ENCODE measurements at regions not wholly inside any gene's neighbourhood (a gene's known extent, or its start where the extent isn't known, plus 50 kb on each side); places are given as distances from the start of the nearest gene placed in this dataset.
A peak's percentile ranks its signal among the peaks of the same experiment; 100 is the strongest.

DNA sequence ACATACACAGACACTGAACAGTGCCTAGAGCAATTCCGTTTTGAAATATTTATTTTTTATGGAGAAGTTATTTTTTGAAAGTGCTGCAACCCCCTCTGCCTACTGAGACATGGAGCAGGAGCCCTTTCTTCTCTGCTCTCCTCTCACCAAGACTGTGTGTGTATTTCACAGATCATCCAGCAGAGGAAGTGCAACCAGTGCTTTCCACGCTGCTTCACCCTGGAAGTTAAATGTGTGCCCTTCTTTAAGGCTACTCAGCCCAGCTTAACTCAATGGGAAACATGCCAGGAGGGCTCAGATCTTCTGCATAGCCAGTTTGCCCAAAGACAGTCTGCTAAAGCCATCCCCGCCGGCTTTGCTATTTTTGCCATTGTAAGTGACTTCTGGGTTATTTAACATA, 606.3 kb downstream of the TLE1 start:
- H3K23ac ChIP-seq (ENCODE audit: low read depth, low read length, poor library complexity), result no peak overlapping the region
- no peak overlapping the region for H3K27ac ChIP-seq (replicated peaks; ENCODE audit: low read length)
- whole genome bisulfite sequencing, 2 donors (ENCODE audit: extremely low coverage in 2 of 2, insufficient read length in 2 of 2, insufficient replicate concordance in 1 of 2), result no CpG with 5 or more reads among the region's 4 CpGs
- H3K9ac ChIP-seq (ENCODE audit: low read depth, low read length, poor library complexity), result no peak overlapping the region
- H4K91ac ChIP-seq (ENCODE audit: low read depth, low read length, poor library complexity), result no peak overlapping the region
- no peaks in the 10 kb centered on the region for H3K9me3 ChIP-seq (replicated peaks in 1 of 2; ENCODE audit: control insufficient read depth in 2 of 2, insufficient read depth in 1 of 2, low read depth in 1 of 2, low read length in 2 of 2)
- peaks cover 0 to 3% of the 10 kb centered on the region in 2 donors for H3K4me1 ChIP-seq (ENCODE audit: control insufficient read depth in 2 of 2, insufficient read depth in 1 of 2, low read depth in 1 of 2, low read length in 2 of 2)
- H2AFZ ChIP-seq (ENCODE audit: low read length), result no peak overlapping the region
- no peak overlapping the region for H2BK12ac ChIP-seq (ENCODE audit: low read length)
- no peak overlapping the region for H2BK5ac ChIP-seq (ENCODE audit: low read length)
- H3K4me3 ChIP-seq (ENCODE audit: low read length in 2 of 2), result no peak overlapping the region
- no peak overlapping the region for H2AK5ac ChIP-seq (ENCODE audit: low read depth, low read length)
- no peak overlapping the region for H3K4me2 ChIP-seq (ENCODE audit: insufficient read depth, low read length, poor library complexity, severe bottlenecking)
- H2BK15ac ChIP-seq (ENCODE audit: low read length), result no peak overlapping the region
- no peak overlapping the region for H4K8ac ChIP-seq (ENCODE audit: low read depth, low read length)
- DNase-seq (ENCODE audit: low spot score), result peak; percentile 4
- no peak overlapping the region for H2BK120ac ChIP-seq (ENCODE audit: low read depth, low read length)
- H3K14ac ChIP-seq (ENCODE audit: low read length), result no peak overlapping the region
- H3K36me3 ChIP-seq (replicated peaks in 1 of 2; ENCODE audit: control insufficient read depth in 2 of 2, insufficient read depth in 2 of 2, low read length in 2 of 2), result no peaks in the 10 kb centered on the region
- no peak overlapping the region for H3K18ac ChIP-seq (ENCODE audit: low read length)
- H3K79me1 ChIP-seq (ENCODE audit: low read depth, low read length), result no peaks in the 10 kb centered on the region
- no peak overlapping the region for H3K4ac ChIP-seq (ENCODE audit: low read length)
- no peaks in the 10 kb centered on the region for H3K27me3 ChIP-seq (ENCODE audit: control insufficient read depth in 3 of 3, insufficient read depth in 3 of 3, low read depth in 1 of 3, low read length in 3 of 3)

DNA sequence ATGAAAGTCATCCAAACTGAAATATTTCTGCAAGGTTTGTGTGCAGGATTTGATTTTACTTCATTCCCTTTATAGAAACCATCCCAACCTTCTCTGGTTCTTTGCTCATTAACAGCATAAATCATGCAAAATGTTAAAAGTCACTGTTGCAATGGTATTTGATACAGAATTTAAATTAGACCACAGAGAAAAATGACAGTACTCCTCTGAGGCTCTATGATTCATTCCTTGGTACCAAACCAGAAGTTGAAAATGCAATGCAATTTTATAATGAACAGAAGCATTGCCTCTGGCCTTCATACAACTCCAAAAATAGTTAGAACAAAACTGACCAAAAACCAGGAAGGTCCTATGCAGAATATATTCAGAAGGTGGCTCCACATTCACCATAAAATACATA, 607.1 kb downstream of the TLE1 start:
- Histone ChIP-seq H3K9ac (ENCODE audit: low read depth, low read length, poor library complexity) (no peak overlapping the region), H3K79me1 (ENCODE audit: low read depth, low read length) (no peaks in the 10 kb centered on the region), H3K18ac (ENCODE audit: low read length) (no peak overlapping the region), H2AK5ac (ENCODE audit: low read depth, low read length) (no peak overlapping the region), H2BK12ac (ENCODE audit: low read length) (no peak overlapping the region), H2AFZ (ENCODE audit: low read length) (no peak overlapping the region), H3K4ac (ENCODE audit: low read length) (no peak overlapping the region), H2BK120ac (ENCODE audit: low read depth, low read length) (no peak overlapping the region), H4K91ac (ENCODE audit: low read depth, low read length, poor library complexity) (no peak overlapping the region), H3K4me2 (ENCODE audit: insufficient read depth, low read length, poor library complexity, severe bottlenecking) (no peak overlapping the region), H3K14ac (ENCODE audit: low read length) (no peak overlapping the region), H3K9me3 (replicated peaks in 1 of 2; ENCODE audit: control insufficient read depth in 2 of 2, insufficient read depth in 1 of 2, low read depth in 1 of 2, low read length in 2 of 2) (no peaks in the 10 kb centered on the region), H3K27me3 (ENCODE audit: control insufficient read depth in 3 of 3, insufficient read depth in 3 of 3, low read depth in 1 of 3, low read length in 3 of 3) (no peaks in the 10 kb centered on the region), H3K23ac (ENCODE audit: low read depth, low read length, poor library complexity) (no peak overlapping the region), H3K36me3 (replicated peaks in 1 of 2; ENCODE audit: control insufficient read depth in 2 of 2, insufficient read depth in 2 of 2, low read length in 2 of 2) (no peaks in the 10 kb centered on the region), H4K8ac (ENCODE audit: low read depth, low read length) (no peak overlapping the region), H2BK5ac (ENCODE audit: low read length) (no peak overlapping the region), H3K4me3 (ENCODE audit: low read length in 2 of 2) (no peak overlapping the region), H3K4me1 (ENCODE audit: control insufficient read depth in 2 of 2, insufficient read depth in 1 of 2, low read depth in 1 of 2, low read length in 2 of 2) (peaks cover 0 to 3% of the 10 kb centered on the region in 2 donors), H2BK15ac (ENCODE audit: low read length) (no peak overlapping the region), H3K27ac (replicated peaks; ENCODE audit: low read length) (no peak overlapping the region)
- no peak for DNase-seq (ENCODE audit: low spot score)

DNA sequence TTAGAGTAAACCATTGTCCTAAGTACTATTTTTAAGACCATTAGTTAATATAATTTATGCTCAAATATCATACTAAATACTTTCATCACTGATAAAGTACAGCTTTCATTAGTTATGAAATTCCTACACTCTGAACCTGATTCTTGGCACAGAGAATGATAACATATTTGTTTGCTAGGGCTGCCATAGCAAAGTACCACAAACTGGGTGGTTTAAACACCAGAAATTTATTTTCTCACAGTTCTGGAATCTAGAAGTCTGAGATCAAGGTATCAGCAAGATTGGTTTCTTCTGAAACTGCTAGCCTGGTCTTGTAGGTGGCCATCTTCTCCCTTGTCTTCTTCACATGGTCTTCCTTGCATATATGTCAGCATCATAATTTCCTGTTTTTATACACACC, 608.4 kb downstream of the TLE1 start:
- no peak overlapping the region for H3K4ac ChIP-seq (ENCODE audit: low read length)
- no peaks in the 10 kb centered on the region for H3K36me3 ChIP-seq (replicated peaks in 1 of 2; ENCODE audit: control insufficient read depth in 2 of 2, insufficient read depth in 2 of 2, low read length in 2 of 2)
- H3K9me3 ChIP-seq (replicated peaks in 1 of 2; ENCODE audit: control insufficient read depth in 2 of 2, insufficient read depth in 1 of 2, low read depth in 1 of 2, low read length in 2 of 2), result no peaks in the 10 kb centered on the region
- no peak overlapping the region for H3K4me3 ChIP-seq (ENCODE audit: low read length in 2 of 2)
- no peak overlapping the region for H3K4me2 ChIP-seq (ENCODE audit: insufficient read depth, low read length, poor library complexity, severe bottlenecking)
- no peak overlapping the region for H3K14ac ChIP-seq (ENCODE audit: low read length)
- H4K8ac ChIP-seq (ENCODE audit: low read depth, low read length), result no peak overlapping the region
- no peak overlapping the region for H3K9ac ChIP-seq (ENCODE audit: low read depth, low read length, poor library complexity)
- DNase-seq (ENCODE audit: low spot score), result no peak
- H2AFZ ChIP-seq (ENCODE audit: low read length), result no peak overlapping the region
- no peak overlapping the region for H4K91ac ChIP-seq (ENCODE audit: low read depth, low read length, poor library complexity)
- H3K79me1 ChIP-seq (ENCODE audit: low read depth, low read length), result no peaks in the 10 kb centered on the region
- no peak overlapping the region for H3K23ac ChIP-seq (ENCODE audit: low read depth, low read length, poor library complexity)
- H3K27me3 ChIP-seq (ENCODE audit: control insufficient read depth in 3 of 3, insufficient read depth in 3 of 3, low read depth in 1 of 3, low read length in 3 of 3), result no peaks in the 10 kb centered on the region
- no peak overlapping the region for H2AK5ac ChIP-seq (ENCODE audit: low read depth, low read length)
- no peak overlapping the region for H2BK5ac ChIP-seq (ENCODE audit: low read length)
- H2BK12ac ChIP-seq (ENCODE audit: low read length), result no peak overlapping the region
- no peak overlapping the region for H3K18ac ChIP-seq (ENCODE audit: low read length)
- H3K27ac ChIP-seq (replicated peaks; ENCODE audit: low read length), result no peak overlapping the region
- H2BK15ac ChIP-seq (ENCODE audit: low read length), result no peak overlapping the region
- H3K4me1 ChIP-seq (ENCODE audit: control insufficient read depth in 2 of 2, insufficient read depth in 1 of 2, low read depth in 1 of 2, low read length in 2 of 2), result peaks cover 0 to 3% of the 10 kb centered on the region in 2 donors
- no peak overlapping the region for H2BK120ac ChIP-seq (ENCODE audit: low read depth, low read length)

DNA sequence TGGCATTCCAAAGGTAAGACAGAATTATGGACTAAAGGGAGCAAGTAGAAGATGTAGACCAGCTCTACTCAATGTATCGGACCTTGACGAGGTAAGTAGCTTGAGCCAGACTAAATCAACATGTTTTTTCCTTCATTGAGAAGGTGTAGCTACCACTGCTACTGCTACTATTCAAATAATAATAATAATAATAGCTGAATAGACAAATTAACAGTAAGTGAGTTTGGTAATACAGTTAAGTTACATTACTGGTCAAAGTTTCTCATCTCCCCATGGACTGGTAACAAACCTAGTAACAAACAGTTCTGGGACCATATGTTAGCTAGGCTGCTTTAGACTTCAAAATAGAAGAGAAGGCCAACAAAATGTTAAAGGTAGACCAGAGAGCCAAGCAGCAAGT, 609.2 kb downstream of the TLE1 start:
- H2AK5ac ChIP-seq (ENCODE audit: low read depth, low read length), result no peak overlapping the region
- H3K18ac ChIP-seq (ENCODE audit: low read length), result no peak overlapping the region
- peaks cover 0 to 2% of the 10 kb centered on the region in 2 donors for H3K4me1 ChIP-seq (ENCODE audit: control insufficient read depth in 2 of 2, insufficient read depth in 1 of 2, low read depth in 1 of 2, low read length in 2 of 2)
- no peak overlapping the region for H2BK120ac ChIP-seq (ENCODE audit: low read depth, low read length)
- H2BK12ac ChIP-seq (ENCODE audit: low read length), result no peak overlapping the region
- no peaks in the 10 kb centered on the region for H3K36me3 ChIP-seq (replicated peaks in 1 of 2; ENCODE audit: control insufficient read depth in 2 of 2, insufficient read depth in 2 of 2, low read length in 2 of 2)
- no peaks in the 10 kb centered on the region for H3K9me3 ChIP-seq (replicated peaks in 1 of 2; ENCODE audit: control insufficient read depth in 2 of 2, insufficient read depth in 1 of 2, low read depth in 1 of 2, low read length in 2 of 2)
- H4K91ac ChIP-seq (ENCODE audit: low read depth, low read length, poor library complexity), result no peak overlapping the region
- no peak overlapping the region for H3K23ac ChIP-seq (ENCODE audit: low read depth, low read length, poor library complexity)
- no peak for DNase-seq (ENCODE audit: low spot score)
- H2BK5ac ChIP-seq (ENCODE audit: low read length), result no peak overlapping the region
- no peak overlapping the region for H3K27ac ChIP-seq (replicated peaks; ENCODE audit: low read length)
- no peak overlapping the region for H2BK15ac ChIP-seq (ENCODE audit: low read length)
- H2AFZ ChIP-seq (ENCODE audit: low read length), result no peak overlapping the region
- H4K8ac ChIP-seq (ENCODE audit: low read depth, low read length), result no peak overlapping the region
- H3K4me2 ChIP-seq (ENCODE audit: insufficient read depth, low read length, poor library complexity, severe bottlenecking), result no peak overlapping the region
- H3K27me3 ChIP-seq (ENCODE audit: control insufficient read depth in 3 of 3, insufficient read depth in 3 of 3, low read depth in 1 of 3, low read length in 3 of 3), result no peaks in the 10 kb centered on the region
- H3K4ac ChIP-seq (ENCODE audit: low read length), result no peak overlapping the region
- H3K79me1 ChIP-seq (ENCODE audit: low read depth, low read length), result no peaks in the 10 kb centered on the region
- WGBS, 2 donors (ENCODE audit: extremely low coverage in 2 of 2, insufficient read length in 2 of 2, insufficient replicate concordance in 1 of 2), result no CpG with 5 or more reads among the region's 2 CpGs
- no peak overlapping the region for H3K9ac ChIP-seq (ENCODE audit: low read depth, low read length, poor library complexity)
- H3K4me3 ChIP-seq (ENCODE audit: low read length in 2 of 2), result no peak overlapping the region
- H3K14ac ChIP-seq (ENCODE audit: low read length), result no peak overlapping the region
